SK-N-DZ (cell line): ENCODE measurements at regions not wholly inside any gene's neighbourhood (a gene's known extent, or its start where the extent isn't known, plus 50 kb on each side); places are given as distances from the start of the nearest gene placed in this dataset.

Source experiments
- DNase-seq: peaks from one replicate; pipeline ENCODE4 v3.0.0-alpha.2; 2015; ENCODE audit warnings: low spot score

- no peak for DNase-seq
These were observed 247.4 kb upstream of the RBMS3 start for GRCh38 chr3:29033511-29033910.

GRCh38 chr3:29050155-29050554, 230.7 kb upstream of the RBMS3 start:
- no peak for DNase-seq

- DNase-seq: no peak
These were observed 223.5 kb upstream of the RBMS3 start for GRCh38 chr3:29057326-29057725.

- DNase-seq: no peak
These were observed 216.8 kb upstream of the RBMS3 start for GRCh38 chr3:29064085-29064484.

GRCh38 chr3:29065211-29065785, 215.6 kb upstream of the RBMS3 start:
- DNase-seq: peak; percentile 16

- DNase-seq: no peak
These were observed 213.9 kb upstream of the RBMS3 start for GRCh38 chr3:29067007-29067406.

- no peak for DNase-seq
These were observed 209.8 kb upstream of the RBMS3 start for GRCh38 chr3:29070959-29071634.

- DNase-seq: no peak
These were observed 208.3 kb upstream of the RBMS3 start for GRCh38 chr3:29072611-29073010.

- no peak for DNase-seq
These were observed 203.5 kb upstream of the RBMS3 start for GRCh38 chr3:29077356-29077755.

- DNase-seq: no peak
These were observed 201.5 kb upstream of the RBMS3 start for GRCh38 chr3:29079358-29079757.

GRCh38 chr3:29080967-29081366, 199.9 kb upstream of the RBMS3 start:
- no peak for DNase-seq

GRCh38 chr3:29083081-29083480, 197.8 kb upstream of the RBMS3 start:
- no peak for DNase-seq

- no peak for DNase-seq
These were observed 197.2 kb upstream of the RBMS3 start for GRCh38 chr3:29083676-29084075.

GRCh38 chr3:29088579-29088978, 192.3 kb upstream of the RBMS3 start:
- no peak for DNase-seq

- DNase-seq: no peak
These were observed 189.8 kb upstream of the RBMS3 start for GRCh38 chr3:29090912-29091597.

GRCh38 chr3:29091599-29092189, 189.2 kb upstream of the RBMS3 start:
- no peak for DNase-seq

GRCh38 chr3:29092348-29092747, 188.5 kb upstream of the RBMS3 start:
- no peak for DNase-seq

- DNase-seq: peak; percentile 4
These were observed 181.6 kb upstream of the RBMS3 start for GRCh38 chr3:29099296-29099695.

- no peak for DNase-seq
These were observed 181.1 kb upstream of the RBMS3 start for GRCh38 chr3:29099775-29100174.

GRCh38 chr3:29100292-29100691, 180.6 kb upstream of the RBMS3 start:
- no peak for DNase-seq

GRCh38 chr3:29128001-29128400, 152.9 kb upstream of the RBMS3 start:
- peak; percentile 29 for DNase-seq

- no peak for DNase-seq
These were observed 143.3 kb upstream of the RBMS3 start for GRCh38 chr3:29137601-29138000.

GRCh38 chr3:29138171-29138570, 142.7 kb upstream of the RBMS3 start:
- no peak for DNase-seq
